Esophagus squamous epithelium (tissue), 4 donors: ENCODE measurements at regions not wholly inside any gene's neighbourhood (a gene's known extent, or its start where the extent isn't known, plus 50 kb on each side); places are given as distances from the start of the nearest gene placed in this dataset.

Experiments used
- POLR2A ChIP-seq, 4 donors: fragments of 450-650 bp; IDR thresholded peaks; one replicate each; pipeline ENCODE4 v1.6.1; 2017; ENCODE audit warnings: antibody characterized with exemption in 4 of 4, mild to moderate bottlenecking in 4 of 4, moderate library complexity in 3 of 4
- TF ChIP-seq, protein P1 (sequence below), 6 experiments: fragments of 450-650 bp in 4 of 6; fragments of 200-600 bp in 2 of 6; sonication (generic) in 2 of 6; IDR thresholded peaks; one replicate each; pipeline ENCODE4 v1.5.1; 2016 to 2019; ENCODE audit warnings: antibody characterized with exemption in 6 of 6, mild to moderate bottlenecking in 4 of 6, moderate library complexity in 4 of 6

DNA sequence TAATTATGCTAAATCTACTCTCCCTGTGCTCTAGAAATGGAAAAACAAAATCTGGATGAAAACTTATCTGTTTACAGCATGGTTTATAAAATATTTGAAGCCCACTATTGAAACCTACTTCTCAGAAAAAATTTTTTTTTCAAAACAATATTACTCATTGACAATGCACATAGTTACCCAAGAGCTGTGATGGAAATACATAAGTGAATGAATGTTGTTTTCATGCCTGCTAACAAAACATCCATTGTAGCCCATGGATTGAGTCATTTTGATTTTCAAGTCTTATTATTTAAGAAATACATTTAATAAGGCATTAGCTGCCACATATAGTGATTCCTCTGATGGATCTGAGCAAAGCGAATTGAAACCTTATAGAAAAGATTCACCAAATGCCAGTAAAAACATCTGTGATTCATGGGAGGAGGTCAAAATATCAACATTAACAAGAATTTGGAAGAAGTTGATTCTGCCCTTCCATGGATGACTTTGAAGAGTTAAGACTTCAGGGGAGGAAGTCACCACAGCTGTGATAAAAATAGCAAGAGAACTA lies 144.7 kb upstream of the HHIP start:
- TF ChIP-seq, protein P1, sequence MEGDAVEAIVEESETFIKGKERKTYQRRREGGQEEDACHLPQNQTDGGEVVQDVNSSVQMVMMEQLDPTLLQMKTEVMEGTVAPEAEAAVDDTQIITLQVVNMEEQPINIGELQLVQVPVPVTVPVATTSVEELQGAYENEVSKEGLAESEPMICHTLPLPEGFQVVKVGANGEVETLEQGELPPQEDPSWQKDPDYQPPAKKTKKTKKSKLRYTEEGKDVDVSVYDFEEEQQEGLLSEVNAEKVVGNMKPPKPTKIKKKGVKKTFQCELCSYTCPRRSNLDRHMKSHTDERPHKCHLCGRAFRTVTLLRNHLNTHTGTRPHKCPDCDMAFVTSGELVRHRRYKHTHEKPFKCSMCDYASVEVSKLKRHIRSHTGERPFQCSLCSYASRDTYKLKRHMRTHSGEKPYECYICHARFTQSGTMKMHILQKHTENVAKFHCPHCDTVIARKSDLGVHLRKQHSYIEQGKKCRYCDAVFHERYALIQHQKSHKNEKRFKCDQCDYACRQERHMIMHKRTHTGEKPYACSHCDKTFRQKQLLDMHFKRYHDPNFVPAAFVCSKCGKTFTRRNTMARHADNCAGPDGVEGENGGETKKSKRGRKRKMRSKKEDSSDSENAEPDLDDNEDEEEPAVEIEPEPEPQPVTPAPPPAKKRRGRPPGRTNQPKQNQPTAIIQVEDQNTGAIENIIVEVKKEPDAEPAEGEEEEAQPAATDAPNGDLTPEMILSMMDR (IDR thresholded peaks at IDR 0.05) = no peak
- TF ChIP-seq POLR2A (IDR thresholded peaks at IDR 0.05) = no peak
